ENCODE measurements at regions not wholly inside any gene's neighbourhood (a gene's known extent, or its start where the extent isn't known, plus 50 kb on each side); places are given as distances from the start of the nearest gene placed in this dataset.

- TF ChIP-seq ZFX (IDR thresholded peaks at IDR 0.05) (no peak), CTCF (IDR thresholded peaks at IDR 0.05 in 2 of 3, conservative IDR thresholded peaks at IDR 0.05 in 1 of 3; ENCODE audit: borderline replicate concordance in 1 of 3, insufficient read depth in 1 of 3, low read depth in 2 of 3, low read length in 2 of 3) (no peak), ZNF274 (IDR thresholded peaks at IDR 0.05; ENCODE audit: low read depth, low read length) (no peak), POLR2A (IDR thresholded peaks at IDR 0.05; ENCODE audit: borderline replicate concordance, extremely low read depth, insufficient read depth, insufficient read length) (no peak), EZH2 (IDR thresholded peaks at IDR 0.05) (no peak), ATF3 (IDR thresholded peaks at IDR 0.05) (no peak), CBX3 (IDR thresholded peaks at IDR 0.05; ENCODE audit: low read depth) (no peak), TCF7L2 (IDR thresholded peaks at IDR 0.05; ENCODE audit: borderline replicate concordance, extremely low read depth, insufficient read depth, insufficient read length) (no peak), YY1 (IDR thresholded peaks at IDR 0.05; ENCODE audit: extremely low read depth, insufficient replicate concordance, low read depth, low read length) (no peak), SRF (IDR thresholded peaks at IDR 0.05; ENCODE audit: low read depth) (no peak)
These were observed 166.0 kb upstream of the IGSF21 start for GRCh38 chr1:17941431-17942189.

Data from HCT116 (cell line).